Left lung (tissue), 4 donors: ENCODE measurements at regions not wholly inside any gene's neighbourhood (a gene's known extent, or its start where the extent isn't known, plus 50 kb on each side); places are given as distances from the start of the nearest gene placed in this dataset.

Source experiments
- ATAC-seq: fragments of 200-7000 bp; cut with Tn5 transposase; one replicate; pipeline ENCODE4 v1.9.1; 2020; ENCODE audit warnings: moderate library complexity
- DNase-seq, 4 donors: peaks; one replicate each; pipeline ENCODE4 v3.0.0-alpha.2; 2013 to 2020
- H3K27ac ChIP-seq, 2 donors: fragments of 200-600 bp; sonication (generic) in 1 of 2; one replicate each; pipeline versions ENCODE4 v1.5.0 to v1.8.0; 2020 to 2021
- H3K27me3 ChIP-seq, 2 donors: fragments of 200-600 bp; sonication (generic) in 1 of 2; one replicate each; pipeline versions ENCODE4 v1.5.0 to v1.8.0; 2020 to 2021
- H3K36me3 ChIP-seq, 2 donors: fragments of 200-600 bp; sonication (generic) in 1 of 2; one replicate each; pipeline versions ENCODE4 v1.5.0 to v1.8.0; 2020 to 2021
- H3K4me1 ChIP-seq, 2 donors: fragments of 200-600 bp; one replicate each; pipeline ENCODE4 v1.8.0; 2021
- H3K4me3 ChIP-seq, 2 donors: fragments of 200-600 bp; sonication (generic) in 1 of 2; one replicate each; pipeline versions ENCODE4 v1.5.0 to v1.8.0; 2020 to 2021; ENCODE audit warnings: mild to moderate bottlenecking in 1 of 2
- H3K9me3 ChIP-seq, 2 donors: fragments of 200-600 bp; sonication (generic) in 1 of 2; one replicate each; pipeline versions ENCODE4 v1.5.0 to v1.8.0; 2020 to 2021
- CTCF ChIP-seq, 2 donors: fragments of 200-600 bp; sonication (generic) in 1 of 2; IDR thresholded peaks; one replicate each; pipeline versions ENCODE4 v1.5.0 to v1.8.0; 2021; ENCODE audit warnings: antibody characterized with exemption in 2 of 2
- intact Hi-C, 2 donors: fragments of 100-400 bp; cut with DNase I; formaldehyde crosslinking; loops; one replicate each; pipeline versions ENCODE4 v1.11.2 to v1.14.2; 2022
- donor health status: DM: no; HTN: yes; CAD: no.
- donor health status: DM: no; HTN: no; CAD: no.

- ATAC-seq, result no peak
- intact Hi-C loops, result no loop called here
Observed at GRCh38 chr2:150097402-150097801, 390.1 kb downstream of the RND3 start.

GRCh38 chr2:150095361-150096095 lies 391.9 kb downstream of the RND3 start:
- intact Hi-C loops, result no loop called here
- H3K9me3 ChIP-seq, result no peaks in the 10 kb centered on the region
- peak in 2 of 4 donors; percentile 72 to 74 for DNase-seq
- H3K36me3 ChIP-seq, result no peaks in the 10 kb centered on the region
- TF ChIP-seq CTCF (IDR thresholded peaks at IDR 0.05), result no peak
- H3K4me3 ChIP-seq, result no peak overlapping the region
- H3K27ac ChIP-seq, result no peak overlapping the region
- no peak for ATAC-seq
- H3K4me1 ChIP-seq, result peaks cover 0 to 7% of the 10 kb centered on the region in 2 donors
- H3K27me3 ChIP-seq, result no peaks in the 10 kb centered on the region

More at GRCh38 chr2:150097402-150097801, 390.1 kb downstream of the RND3 start:
- Histone ChIP-seq H3K36me3 (no peaks in the 10 kb centered on the region), H3K27me3 (no peaks in the 10 kb centered on the region), H3K4me3 (no peak overlapping the region), H3K27ac (no peak overlapping the region), H3K4me1 (peaks cover 0 to 7% of the 10 kb centered on the region in 2 donors), H3K9me3 (no peaks in the 10 kb centered on the region)
- TF ChIP-seq CTCF (IDR thresholded peaks at IDR 0.05), result no peak
- no peak for DNase-seq

GRCh38 chr2:150091846-150092245 lies 395.6 kb downstream of the RND3 start:
- H3K27me3 ChIP-seq, result no peaks in the 10 kb centered on the region
- H3K36me3 ChIP-seq, result no peaks in the 10 kb centered on the region
- H3K9me3 ChIP-seq, result no peaks in the 10 kb centered on the region
- no peak overlapping the region for H3K27ac ChIP-seq
- DNase-seq (no peak), ATAC-seq (no peak)
- TF ChIP-seq CTCF (IDR thresholded peaks at IDR 0.05), result no peak
- H3K4me1 ChIP-seq, result no peaks in the 10 kb centered on the region
- H3K4me3 ChIP-seq, result no peak overlapping the region
- intact Hi-C loops, result no loop called here

GRCh38 chr2:150090031-150090430 lies 397.4 kb downstream of the RND3 start:
- Histone ChIP-seq H3K36me3 (no peaks in the 10 kb centered on the region), H3K4me1 (no peaks in the 10 kb centered on the region), H3K9me3 (peaks cover 0 to 5% of the 10 kb centered on the region in 2 donors), H3K27ac (no peak overlapping the region), H3K4me3 (no peak overlapping the region), H3K27me3 (no peaks in the 10 kb centered on the region)
- TF ChIP-seq CTCF (IDR thresholded peaks at IDR 0.05), result no peak
- no peak for DNase-seq
- no peak for ATAC-seq
- intact Hi-C loops, result no loop called here

GRCh38 chr2:150088538-150088937 lies 398.9 kb downstream of the RND3 start:
- no peak overlapping the region for H3K4me3 ChIP-seq
- no peak for ATAC-seq
- DNase-seq, result no peak
- peaks cover 0 to 10% of the 10 kb centered on the region in 2 donors for H3K9me3 ChIP-seq
- TF ChIP-seq CTCF (IDR thresholded peaks at IDR 0.05), result no peak
- H3K27ac ChIP-seq, result no peak overlapping the region
- H3K36me3 ChIP-seq, result no peaks in the 10 kb centered on the region
- no peaks in the 10 kb centered on the region for H3K4me1 ChIP-seq
- no peaks in the 10 kb centered on the region for H3K27me3 ChIP-seq
- intact Hi-C loops, result no loop called here
